ENCODE measurements at regions not wholly inside any gene's neighbourhood (a gene's known extent, or its start where the extent isn't known, plus 50 kb on each side); places are given as distances from the start of the nearest gene placed in this dataset.

- TF ChIP-seq CTCF (IDR thresholded peaks at IDR 0.05; ENCODE audit: low read depth, low read length, missing control alignments), result no peak
- no peak overlapping the region for H3K4me3 ChIP-seq (ENCODE audit: low read depth, low read length)
- DNase-seq (ENCODE audit: low read depth), result no peak
Observed at GRCh38 chr12:34368079-34368478, 345.8 kb downstream of the ALG10 start.

GRCh38 chr12:34371050-34371449 is 348.8 kb downstream of the ALG10 start:
- DNase-seq (ENCODE audit: low read depth), result no peak
- H3K4me3 ChIP-seq (ENCODE audit: low read depth, low read length), result no peak overlapping the region
- TF ChIP-seq CTCF (IDR thresholded peaks at IDR 0.05; ENCODE audit: low read depth, low read length, missing control alignments), result no peak

GRCh38 chr12:34372003-34372402 is 349.7 kb downstream of the ALG10 start:
- H3K4me3 ChIP-seq (ENCODE audit: low read depth, low read length), result no peak overlapping the region
- TF ChIP-seq CTCF (IDR thresholded peaks at IDR 0.05; ENCODE audit: low read depth, low read length, missing control alignments), result no peak
- no peak for DNase-seq (ENCODE audit: low read depth)

GRCh38 chr12:34373926-34374325 is 351.6 kb downstream of the ALG10 start:
- no peak overlapping the region for H3K4me3 ChIP-seq (ENCODE audit: low read depth, low read length)
- DNase-seq (ENCODE audit: low read depth), result no peak
- TF ChIP-seq CTCF (IDR thresholded peaks at IDR 0.05; ENCODE audit: low read depth, low read length, missing control alignments), result no peak

DNA sequence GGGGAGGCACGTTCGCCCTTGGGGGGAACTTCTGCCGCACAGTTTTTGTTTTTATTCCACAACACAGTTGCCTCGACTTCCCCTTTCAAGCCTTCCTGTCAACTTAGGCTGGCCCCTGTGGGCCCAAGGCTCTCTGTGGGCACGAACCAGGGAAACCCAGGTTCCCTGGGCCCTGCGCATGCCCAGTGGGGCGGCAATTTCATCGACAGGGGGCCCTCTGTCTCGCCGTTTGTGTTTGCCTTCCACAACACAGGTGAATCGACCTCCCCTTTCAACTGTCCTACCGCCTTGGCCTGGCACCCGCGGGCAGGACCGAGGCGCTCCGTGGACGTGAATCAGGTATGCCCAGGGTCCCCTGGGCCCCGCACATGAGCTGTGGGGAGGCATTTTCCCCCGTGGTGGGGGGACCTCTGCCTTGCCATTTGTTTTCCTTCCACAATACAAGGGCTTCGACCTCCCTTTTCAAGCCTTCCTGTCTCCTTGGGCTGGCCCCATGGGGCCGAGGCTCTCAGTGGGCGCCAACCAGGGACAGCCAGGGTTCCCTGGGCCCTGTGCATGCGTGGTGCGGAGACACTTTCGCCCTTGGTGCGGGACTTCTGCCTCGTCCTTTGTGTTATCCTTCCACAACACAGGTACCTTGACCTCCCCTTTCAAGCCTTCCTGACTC is 354.0 kb downstream of the ALG10 start:
- DNase-seq (ENCODE audit: low read depth), result no peak
- no peak for TF ChIP-seq CTCF (IDR thresholded peaks at IDR 0.05; ENCODE audit: low read depth, low read length, missing control alignments)
- no peak overlapping the region for H3K4me3 ChIP-seq (ENCODE audit: low read depth, low read length)

DNA sequence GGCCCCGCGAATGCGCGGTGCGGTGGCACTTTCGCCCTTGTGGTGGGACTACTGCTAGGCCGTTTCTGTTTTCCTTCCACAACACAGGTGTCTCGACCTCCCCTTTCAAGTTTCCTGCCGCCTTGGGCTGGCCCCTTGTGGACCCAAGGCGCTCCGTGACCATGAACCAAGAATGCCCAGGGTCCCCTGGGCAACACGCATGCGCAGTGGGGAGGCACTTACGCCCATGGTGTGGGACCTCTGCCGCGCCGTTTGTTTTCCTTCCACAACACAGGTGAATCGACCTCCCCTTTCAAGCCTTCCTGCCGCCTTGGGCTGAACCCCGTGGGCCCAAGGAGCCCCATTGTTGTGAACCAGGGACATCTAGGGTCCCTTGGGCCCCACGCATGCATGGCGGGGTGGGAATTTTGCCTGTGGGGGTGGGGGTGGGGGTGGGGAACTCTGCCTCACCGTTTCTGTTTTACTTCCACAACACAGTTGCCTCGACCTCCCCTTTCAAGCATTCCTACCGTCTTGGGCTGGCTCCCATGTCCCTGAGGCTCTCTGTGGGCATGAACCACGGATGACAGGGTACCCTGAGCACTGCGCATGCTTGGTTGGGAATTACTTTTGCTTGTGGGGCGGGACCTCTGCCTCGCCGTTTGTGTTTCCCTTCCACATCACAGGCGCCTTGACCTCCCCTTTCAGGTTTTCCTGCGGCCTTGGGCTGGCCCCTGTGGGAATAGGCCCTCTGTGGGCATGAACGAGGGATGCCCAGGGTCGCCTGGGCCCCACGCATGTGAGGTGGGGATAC is 355.1 kb downstream of the ALG10 start:
- H3K4me3 ChIP-seq (ENCODE audit: low read depth, low read length), result no peak overlapping the region
- TF ChIP-seq CTCF (IDR thresholded peaks at IDR 0.05; ENCODE audit: low read depth, low read length, missing control alignments), result no peak
- no peak for DNase-seq (ENCODE audit: low read depth)
